D721Med (cell line): ENCODE measurements at regions not wholly inside any gene's neighbourhood (a gene's known extent, or its start where the extent isn't known, plus 50 kb on each side); places are given as distances from the start of the nearest gene placed in this dataset.

Source experiments
- DNase-seq: peaks from one replicate; pipeline ENCODE4 v3.0.0; 2011; ENCODE audit warnings: low spot score; ENCODE audit not compliant: insufficient read length
- FAIRE-seq: peaks from 2 replicates; lab custom pipeline; 2011; peaks lifted over from hg19 to GRCh38; lab: Jason Lieb, UNC
- TF ChIP-seq, protein P1 (sequence below): IDR thresholded peaks from 2 replicates; pipeline ENCODE4 v1.5.1; 2012; ENCODE audit warnings: mild to moderate bottlenecking, control low read depth; ENCODE audit not compliant: insufficient read depth; ENCODE audit errors: missing control alignments

DNA sequence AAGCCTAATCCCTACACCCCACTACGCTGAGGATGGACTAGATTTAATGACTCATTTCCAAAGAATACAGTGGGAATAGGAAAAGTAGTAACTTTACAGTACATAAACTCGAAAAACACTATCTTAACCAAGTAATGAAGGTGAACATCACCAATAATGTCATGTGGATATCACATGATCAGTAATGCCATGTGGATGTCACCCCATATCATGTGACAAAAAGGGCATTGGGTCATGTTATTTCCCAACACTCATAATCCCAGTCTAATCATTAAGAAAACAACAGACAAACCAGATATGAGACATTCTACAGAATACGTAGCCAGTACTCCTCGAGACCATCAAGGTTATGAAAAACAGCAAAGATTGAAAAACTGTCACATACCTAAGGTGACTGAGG, 667.3 kb upstream of the CRIM1 start:
- DNase-seq (no peak), FAIRE-seq (peak; percentile 44)
- TF ChIP-seq, protein P1, sequence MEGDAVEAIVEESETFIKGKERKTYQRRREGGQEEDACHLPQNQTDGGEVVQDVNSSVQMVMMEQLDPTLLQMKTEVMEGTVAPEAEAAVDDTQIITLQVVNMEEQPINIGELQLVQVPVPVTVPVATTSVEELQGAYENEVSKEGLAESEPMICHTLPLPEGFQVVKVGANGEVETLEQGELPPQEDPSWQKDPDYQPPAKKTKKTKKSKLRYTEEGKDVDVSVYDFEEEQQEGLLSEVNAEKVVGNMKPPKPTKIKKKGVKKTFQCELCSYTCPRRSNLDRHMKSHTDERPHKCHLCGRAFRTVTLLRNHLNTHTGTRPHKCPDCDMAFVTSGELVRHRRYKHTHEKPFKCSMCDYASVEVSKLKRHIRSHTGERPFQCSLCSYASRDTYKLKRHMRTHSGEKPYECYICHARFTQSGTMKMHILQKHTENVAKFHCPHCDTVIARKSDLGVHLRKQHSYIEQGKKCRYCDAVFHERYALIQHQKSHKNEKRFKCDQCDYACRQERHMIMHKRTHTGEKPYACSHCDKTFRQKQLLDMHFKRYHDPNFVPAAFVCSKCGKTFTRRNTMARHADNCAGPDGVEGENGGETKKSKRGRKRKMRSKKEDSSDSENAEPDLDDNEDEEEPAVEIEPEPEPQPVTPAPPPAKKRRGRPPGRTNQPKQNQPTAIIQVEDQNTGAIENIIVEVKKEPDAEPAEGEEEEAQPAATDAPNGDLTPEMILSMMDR: no peak

DNA sequence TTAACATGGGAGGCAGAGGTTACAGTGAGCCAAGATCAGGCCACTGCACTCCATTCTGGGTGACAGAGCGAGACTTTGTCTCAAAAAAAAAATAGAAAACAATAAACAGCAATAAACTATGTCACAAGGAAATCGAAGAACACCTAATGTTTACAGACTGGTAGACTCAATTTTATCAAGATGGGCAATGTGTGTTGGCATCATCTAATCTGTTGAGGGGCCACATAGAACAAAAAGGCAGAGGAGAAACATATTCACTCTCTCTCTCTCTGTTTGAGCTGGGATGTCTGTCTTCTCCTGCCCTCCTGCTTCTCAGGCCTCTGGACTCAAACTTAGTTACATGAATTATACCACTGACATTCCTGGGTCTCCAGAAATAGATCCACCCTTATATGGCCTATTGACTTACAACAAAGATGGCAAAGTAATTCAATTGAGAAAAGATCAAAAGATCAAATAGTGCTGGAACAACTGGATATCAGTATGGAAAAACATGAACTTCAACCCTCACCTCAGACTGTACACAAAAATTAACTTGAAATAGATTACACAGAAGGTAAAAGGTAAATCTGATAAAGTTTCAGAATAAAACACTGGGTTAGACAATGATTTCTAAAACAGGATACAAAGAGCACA, 703.8 kb upstream of the CRIM1 start:
- TF ChIP-seq, protein P1: no peak
- FAIRE-seq (no peak), DNase-seq (no peak)

DNA sequence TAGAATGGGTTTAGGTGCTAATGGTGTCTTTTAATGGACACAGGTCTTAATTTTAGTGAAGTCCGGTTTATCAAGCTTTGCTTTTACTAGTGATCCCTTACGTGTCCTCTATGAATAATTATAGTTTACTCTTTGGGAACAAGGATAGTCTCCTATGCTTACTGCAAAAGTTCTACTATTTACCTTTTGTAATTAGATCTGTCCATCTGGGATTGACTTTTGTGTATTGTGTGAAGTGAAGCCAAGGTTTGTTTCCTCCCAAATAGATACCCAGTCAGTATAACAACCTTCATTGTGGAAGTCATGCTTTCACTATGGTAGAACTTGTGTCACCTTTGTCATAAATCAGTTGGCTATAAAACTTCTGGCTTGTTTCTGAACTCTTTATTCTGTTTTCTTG, 740.9 kb upstream of the CRIM1 start:
- DNase-seq: no peak
- FAIRE-seq: no peak
- TF ChIP-seq, protein P1: no peak

DNA sequence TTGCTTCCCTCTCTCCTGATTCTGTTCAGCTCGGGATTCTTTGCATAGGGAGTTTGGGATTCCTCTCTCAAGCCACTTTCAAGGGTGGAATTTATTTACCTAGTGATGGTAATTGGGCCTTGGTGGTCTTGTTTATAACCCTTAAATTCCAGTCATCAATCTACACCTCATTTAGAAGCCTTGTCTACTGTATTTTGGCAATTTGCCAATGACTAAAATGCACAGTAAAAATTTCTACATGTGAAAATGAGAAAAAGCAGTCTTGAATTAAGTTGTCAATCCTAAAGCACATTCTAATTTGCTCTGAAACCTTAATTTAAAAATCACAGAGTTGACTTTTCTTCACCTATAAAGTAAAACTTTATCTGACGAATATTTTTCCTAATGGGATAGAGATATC, 749.2 kb upstream of the CRIM1 start:
- TF ChIP-seq, protein P1: no peak
- DNase-seq (no peak), FAIRE-seq (no peak)

DNA sequence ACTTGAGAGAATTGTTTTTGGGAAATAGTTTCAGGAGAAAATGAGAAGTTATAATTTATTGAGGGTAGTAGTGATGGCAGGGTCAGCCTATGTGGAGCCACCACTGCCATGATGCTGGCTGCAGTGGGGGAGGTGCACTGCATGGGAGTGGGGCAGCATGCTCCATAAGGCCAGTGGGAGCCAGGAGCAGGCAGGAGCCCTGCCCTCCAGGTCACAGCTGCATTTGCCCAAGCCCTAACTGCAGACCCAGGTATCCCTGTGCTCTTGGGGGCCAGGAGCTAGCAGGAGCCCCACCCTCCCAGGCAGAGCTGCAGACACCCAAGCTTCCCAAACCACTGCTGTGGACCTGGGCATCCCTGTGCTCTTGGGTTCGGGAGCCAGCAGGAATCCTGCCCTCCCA, 757.3 kb upstream of the CRIM1 start:
- TF ChIP-seq, protein P1: no peak
- DNase-seq (no peak), FAIRE-seq (no peak)

DNA sequence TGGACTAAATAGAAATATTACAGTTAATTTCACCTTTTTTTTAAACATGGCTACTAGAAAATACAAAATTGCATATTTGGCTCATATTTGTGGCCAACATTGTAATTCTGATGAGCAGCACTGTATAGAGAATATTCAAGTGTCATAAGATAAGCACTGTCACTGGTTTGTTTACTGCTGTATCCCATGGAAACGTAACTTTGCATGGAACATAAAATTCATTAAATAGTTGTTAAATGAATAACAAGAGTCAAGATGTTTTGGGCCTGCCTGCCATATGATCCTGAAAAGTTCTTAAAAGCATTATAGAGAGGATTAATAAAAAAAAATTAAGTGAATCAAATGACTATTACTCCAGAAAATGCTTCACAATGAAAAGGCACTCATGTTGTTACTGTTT, 763.7 kb upstream of the CRIM1 start:
- DNase-seq (no peak), FAIRE-seq (no peak)
- TF ChIP-seq, protein P1: no peak

DNA sequence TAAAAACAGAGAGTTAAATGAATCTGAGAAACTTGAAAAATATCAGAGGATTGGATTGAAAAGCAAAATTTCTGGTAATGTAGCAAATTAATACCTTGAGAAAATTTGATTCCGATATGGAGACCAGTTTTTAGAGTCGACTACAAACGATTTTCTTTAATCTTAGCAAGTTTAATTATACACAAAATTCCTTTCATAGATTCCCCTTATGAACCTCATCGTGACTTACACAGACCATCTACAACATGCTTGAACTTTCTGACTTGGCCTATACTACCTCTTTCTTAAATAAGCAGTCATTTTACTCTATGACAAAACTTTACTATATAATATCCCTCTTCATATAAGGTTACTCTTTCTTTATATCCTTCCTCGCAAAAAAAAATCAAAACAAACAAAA, 769.6 kb upstream of the CRIM1 start:
- TF ChIP-seq, protein P1: no peak
- DNase-seq: no peak
- FAIRE-seq: no peak
